OCI-LY7 (cell line): ENCODE measurements at regions not wholly inside any gene's neighbourhood (a gene's known extent, or its start where the extent isn't known, plus 50 kb on each side); places are given as distances from the start of the nearest gene placed in this dataset.

Experiments used
- EZH2phosphoT487 ChIP-seq: fragments of 200-600 bp; sonication (generic); IDR thresholded peaks from 2 replicates; pipeline ENCODE4 v1.6.1; 2018; ENCODE audit warnings: low read depth, borderline replicate concordance, mild to moderate bottlenecking, mixed run types, antibody characterized with exemption, low read length, moderate library complexity, mixed read lengths
- TF ChIP-seq, protein P1 (sequence below): fragments of 200-600 bp; sonication (generic); conservative IDR thresholded peaks from 2 replicates; pipeline ENCODE4 v1.5.1; 2014; ENCODE audit warnings: mild to moderate bottlenecking, antibody characterized with exemption, low read length, moderate library complexity, mixed read lengths

GRCh38 chr1:13927736-13928135 lies 227.7 kb downstream of the PRDM2 start:
- TF ChIP-seq, protein P1, sequence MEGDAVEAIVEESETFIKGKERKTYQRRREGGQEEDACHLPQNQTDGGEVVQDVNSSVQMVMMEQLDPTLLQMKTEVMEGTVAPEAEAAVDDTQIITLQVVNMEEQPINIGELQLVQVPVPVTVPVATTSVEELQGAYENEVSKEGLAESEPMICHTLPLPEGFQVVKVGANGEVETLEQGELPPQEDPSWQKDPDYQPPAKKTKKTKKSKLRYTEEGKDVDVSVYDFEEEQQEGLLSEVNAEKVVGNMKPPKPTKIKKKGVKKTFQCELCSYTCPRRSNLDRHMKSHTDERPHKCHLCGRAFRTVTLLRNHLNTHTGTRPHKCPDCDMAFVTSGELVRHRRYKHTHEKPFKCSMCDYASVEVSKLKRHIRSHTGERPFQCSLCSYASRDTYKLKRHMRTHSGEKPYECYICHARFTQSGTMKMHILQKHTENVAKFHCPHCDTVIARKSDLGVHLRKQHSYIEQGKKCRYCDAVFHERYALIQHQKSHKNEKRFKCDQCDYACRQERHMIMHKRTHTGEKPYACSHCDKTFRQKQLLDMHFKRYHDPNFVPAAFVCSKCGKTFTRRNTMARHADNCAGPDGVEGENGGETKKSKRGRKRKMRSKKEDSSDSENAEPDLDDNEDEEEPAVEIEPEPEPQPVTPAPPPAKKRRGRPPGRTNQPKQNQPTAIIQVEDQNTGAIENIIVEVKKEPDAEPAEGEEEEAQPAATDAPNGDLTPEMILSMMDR: no peak
- TF ChIP-seq EZH2phosphoT487: no peak
